ENCODE measurements at regions not wholly inside any gene's neighbourhood (a gene's known extent, or its start where the extent isn't known, plus 50 kb on each side); places are given as distances from the start of the nearest gene placed in this dataset.

GRCh38 chr3:72133329-72134011, 348.5 kb upstream of the PROK2 start:
- no peak for DNase-seq (ENCODE audit: low read depth, low spot score)
- in situ Hi-C loops (cut with HindIII; ENCODE audit: low pct_unique_long_range_greater_than_20kb, low sequenced_read_pairs), result no loop called here
- ChIA-PET CTCF (no interaction called here), POLR2A (no interaction called here)
- Histone ChIP-seq H3K9me3 (ENCODE audit: control insufficient read depth, insufficient read depth, low read depth, low read length) (no peaks in the 10 kb centered on the region), H3K27me3 (ENCODE audit: control insufficient read depth, insufficient read depth, low read length) (peaks cover 2% of the 10 kb centered on the region; the same call in 1 of the 2 replicates), H3K27ac (ENCODE audit: low read length) (no peak overlapping the region), H3K4me3 (ENCODE audit: low read depth in 2 of 2, low read length in 2 of 2) (no peak overlapping the region), H3K36me3 (ENCODE audit: control insufficient read depth, insufficient read depth, low read length) (no peaks in the 10 kb centered on the region), H3K4me1 (ENCODE audit: control insufficient read depth, insufficient read depth, low read length) (no peaks in the 10 kb centered on the region)
- ATAC-seq, result no peak
- intact Hi-C loops (cut with micrococcal nuclease; ENCODE audit: unreplicated experiment), result no loop called here
- no TSS peak for BruUV-seq (replicated peaks)
- TF ChIP-seq, protein P1, sequence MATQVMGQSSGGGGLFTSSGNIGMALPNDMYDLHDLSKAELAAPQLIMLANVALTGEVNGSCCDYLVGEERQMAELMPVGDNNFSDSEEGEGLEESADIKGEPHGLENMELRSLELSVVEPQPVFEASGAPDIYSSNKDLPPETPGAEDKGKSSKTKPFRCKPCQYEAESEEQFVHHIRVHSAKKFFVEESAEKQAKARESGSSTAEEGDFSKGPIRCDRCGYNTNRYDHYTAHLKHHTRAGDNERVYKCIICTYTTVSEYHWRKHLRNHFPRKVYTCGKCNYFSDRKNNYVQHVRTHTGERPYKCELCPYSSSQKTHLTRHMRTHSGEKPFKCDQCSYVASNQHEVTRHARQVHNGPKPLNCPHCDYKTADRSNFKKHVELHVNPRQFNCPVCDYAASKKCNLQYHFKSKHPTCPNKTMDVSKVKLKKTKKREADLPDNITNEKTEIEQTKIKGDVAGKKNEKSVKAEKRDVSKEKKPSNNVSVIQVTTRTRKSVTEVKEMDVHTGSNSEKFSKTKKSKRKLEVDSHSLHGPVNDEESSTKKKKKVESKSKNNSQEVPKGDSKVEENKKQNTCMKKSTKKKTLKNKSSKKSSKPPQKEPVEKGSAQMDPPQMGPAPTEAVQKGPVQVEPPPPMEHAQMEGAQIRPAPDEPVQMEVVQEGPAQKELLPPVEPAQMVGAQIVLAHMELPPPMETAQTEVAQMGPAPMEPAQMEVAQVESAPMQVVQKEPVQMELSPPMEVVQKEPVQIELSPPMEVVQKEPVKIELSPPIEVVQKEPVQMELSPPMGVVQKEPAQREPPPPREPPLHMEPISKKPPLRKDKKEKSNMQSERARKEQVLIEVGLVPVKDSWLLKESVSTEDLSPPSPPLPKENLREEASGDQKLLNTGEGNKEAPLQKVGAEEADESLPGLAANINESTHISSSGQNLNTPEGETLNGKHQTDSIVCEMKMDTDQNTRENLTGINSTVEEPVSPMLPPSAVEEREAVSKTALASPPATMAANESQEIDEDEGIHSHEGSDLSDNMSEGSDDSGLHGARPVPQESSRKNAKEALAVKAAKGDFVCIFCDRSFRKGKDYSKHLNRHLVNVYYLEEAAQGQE (IDR thresholded peaks at IDR 0.05; ENCODE audit: insufficient read depth in 1 of 2, low read depth in 2 of 2, low read length in 1 of 2), result no peak
- TF ChIP-seq, protein P2, sequence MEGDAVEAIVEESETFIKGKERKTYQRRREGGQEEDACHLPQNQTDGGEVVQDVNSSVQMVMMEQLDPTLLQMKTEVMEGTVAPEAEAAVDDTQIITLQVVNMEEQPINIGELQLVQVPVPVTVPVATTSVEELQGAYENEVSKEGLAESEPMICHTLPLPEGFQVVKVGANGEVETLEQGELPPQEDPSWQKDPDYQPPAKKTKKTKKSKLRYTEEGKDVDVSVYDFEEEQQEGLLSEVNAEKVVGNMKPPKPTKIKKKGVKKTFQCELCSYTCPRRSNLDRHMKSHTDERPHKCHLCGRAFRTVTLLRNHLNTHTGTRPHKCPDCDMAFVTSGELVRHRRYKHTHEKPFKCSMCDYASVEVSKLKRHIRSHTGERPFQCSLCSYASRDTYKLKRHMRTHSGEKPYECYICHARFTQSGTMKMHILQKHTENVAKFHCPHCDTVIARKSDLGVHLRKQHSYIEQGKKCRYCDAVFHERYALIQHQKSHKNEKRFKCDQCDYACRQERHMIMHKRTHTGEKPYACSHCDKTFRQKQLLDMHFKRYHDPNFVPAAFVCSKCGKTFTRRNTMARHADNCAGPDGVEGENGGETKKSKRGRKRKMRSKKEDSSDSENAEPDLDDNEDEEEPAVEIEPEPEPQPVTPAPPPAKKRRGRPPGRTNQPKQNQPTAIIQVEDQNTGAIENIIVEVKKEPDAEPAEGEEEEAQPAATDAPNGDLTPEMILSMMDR (IDR thresholded peaks at IDR 0.05), result no peak
- TF ChIP-seq SIN3A (IDR thresholded peaks at IDR 0.05; ENCODE audit: borderline replicate concordance, insufficient read depth, low read depth, low read length) (no peak), POLR2AphosphoS5 (IDR thresholded peaks at IDR 0.05; ENCODE audit: low read depth, low read length) (no peak), TCF7L2 (IDR thresholded peaks at IDR 0.05; ENCODE audit: low read depth, low read length) (no peak)

DNA sequence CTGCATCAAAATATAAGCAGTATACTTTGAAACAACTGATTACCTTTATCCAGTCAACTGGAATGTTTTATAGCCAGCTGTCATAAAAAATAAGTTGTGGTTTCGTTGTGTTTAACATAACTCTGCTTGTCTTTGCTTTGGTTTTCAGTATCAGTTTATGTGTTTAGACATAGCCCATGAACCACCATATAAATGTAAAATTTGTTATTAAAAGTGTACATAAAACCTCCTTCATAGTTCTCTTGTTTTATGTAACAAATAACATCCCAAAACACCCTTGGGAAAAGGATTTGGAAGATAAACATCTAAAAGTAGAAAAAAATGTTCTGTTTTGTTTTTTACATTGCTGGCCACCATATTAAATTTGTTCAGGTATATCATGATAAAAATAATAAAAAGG, 347.0 kb upstream of the PROK2 start:
- Histone ChIP-seq H3K27me3 (ENCODE audit: control insufficient read depth, insufficient read depth, low read length) (peaks cover 2% of the 10 kb centered on the region; the same call in 1 of the 2 replicates), H3K36me3 (ENCODE audit: control insufficient read depth, insufficient read depth, low read length) (no peaks in the 10 kb centered on the region), H3K9me3 (ENCODE audit: control insufficient read depth, insufficient read depth, low read depth, low read length) (no peaks in the 10 kb centered on the region), H3K4me3 (ENCODE audit: low read depth in 2 of 2, low read length in 2 of 2) (no peak overlapping the region), H3K27ac (ENCODE audit: low read length) (no peak overlapping the region), H3K4me1 (ENCODE audit: control insufficient read depth, insufficient read depth, low read length) (no peaks in the 10 kb centered on the region)
- no TSS peak for BruUV-seq (replicated peaks)
- TF ChIP-seq POLR2AphosphoS5 (IDR thresholded peaks at IDR 0.05; ENCODE audit: low read depth, low read length) (no peak), SIN3A (IDR thresholded peaks at IDR 0.05; ENCODE audit: borderline replicate concordance, insufficient read depth, low read depth, low read length) (no peak), TCF7L2 (IDR thresholded peaks at IDR 0.05; ENCODE audit: low read depth, low read length) (no peak)
- TF ChIP-seq, protein P2 (IDR thresholded peaks at IDR 0.05), result no peak
- TF ChIP-seq, protein P1 (IDR thresholded peaks at IDR 0.05; ENCODE audit: insufficient read depth in 1 of 2, low read depth in 2 of 2, low read length in 1 of 2), result no peak
- POLR2A ChIA-PET, result no interaction called here
- intact Hi-C loops (cut with micrococcal nuclease; ENCODE audit: unreplicated experiment) (no loop called here), in situ Hi-C loops (cut with HindIII; ENCODE audit: low pct_unique_long_range_greater_than_20kb, low sequenced_read_pairs) (no loop called here)
- DNase-seq (ENCODE audit: low read depth, low spot score), result no peak
- no peak for ATAC-seq
- CTCF ChIA-PET, result no interaction called here
